GM06990 (cell line): ENCODE measurements at regions not wholly inside any gene's neighbourhood (a gene's known extent, or its start where the extent isn't known, plus 50 kb on each side); places are given as distances from the start of the nearest gene placed in this dataset.

Experiments
- DNase-seq: peaks from one replicate; pipeline ENCODE4 v3.0.0-alpha.2; 2011; ENCODE audit not compliant: insufficient read length; ENCODE audit errors: extremely low read depth
- H3K27me3 ChIP-seq: replicated peaks from 2 replicates; pipeline ENCODE4 v1.6.0; 2011; ENCODE audit warnings: low read length; ENCODE audit not compliant: control insufficient read depth, insufficient read depth
- H3K36me3 ChIP-seq: 2 replicates; pipeline ENCODE4 v1.5.1; 2011; ENCODE audit warnings: low read length; ENCODE audit not compliant: control insufficient read depth, insufficient read depth
- H3K4me3 ChIP-seq: replicated peaks from 2 replicates; pipeline ENCODE4 v1.5.1; 2011; ENCODE audit warnings: low read depth, mild to moderate bottlenecking, control low read depth, low read length
- TF ChIP-seq, protein P1 (sequence below): IDR thresholded peaks from 2 replicates; pipeline ENCODE4 v1.5.1; 2011; ENCODE audit warnings: low read length, control low read depth, mild to moderate bottlenecking, inconsistent platforms; ENCODE audit not compliant: insufficient read depth, poor library complexity, severe bottlenecking

DNA sequence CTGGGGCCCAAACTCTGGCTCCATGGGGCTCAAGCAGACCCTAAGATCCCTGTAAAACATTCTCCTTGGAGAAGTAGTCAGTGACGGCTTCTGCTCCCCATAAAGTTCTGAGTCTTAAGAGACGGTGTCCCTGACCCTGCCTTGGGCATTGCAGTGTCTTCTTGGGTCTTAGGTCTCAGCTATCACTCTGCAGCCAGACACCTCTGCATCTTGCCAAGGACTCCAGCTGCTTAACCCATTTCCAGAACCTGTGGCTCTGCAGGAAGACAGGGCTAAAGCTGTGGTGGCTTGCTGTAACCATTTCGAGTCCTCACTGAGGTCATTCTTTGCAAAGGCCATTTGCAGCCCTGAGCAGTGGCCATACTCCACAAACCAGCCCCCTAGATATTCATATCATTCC lies 337.1 kb upstream of the ZMIZ1 start:
- no peaks in the 10 kb centered on the region for H3K36me3 ChIP-seq
- TF ChIP-seq, protein P1, sequence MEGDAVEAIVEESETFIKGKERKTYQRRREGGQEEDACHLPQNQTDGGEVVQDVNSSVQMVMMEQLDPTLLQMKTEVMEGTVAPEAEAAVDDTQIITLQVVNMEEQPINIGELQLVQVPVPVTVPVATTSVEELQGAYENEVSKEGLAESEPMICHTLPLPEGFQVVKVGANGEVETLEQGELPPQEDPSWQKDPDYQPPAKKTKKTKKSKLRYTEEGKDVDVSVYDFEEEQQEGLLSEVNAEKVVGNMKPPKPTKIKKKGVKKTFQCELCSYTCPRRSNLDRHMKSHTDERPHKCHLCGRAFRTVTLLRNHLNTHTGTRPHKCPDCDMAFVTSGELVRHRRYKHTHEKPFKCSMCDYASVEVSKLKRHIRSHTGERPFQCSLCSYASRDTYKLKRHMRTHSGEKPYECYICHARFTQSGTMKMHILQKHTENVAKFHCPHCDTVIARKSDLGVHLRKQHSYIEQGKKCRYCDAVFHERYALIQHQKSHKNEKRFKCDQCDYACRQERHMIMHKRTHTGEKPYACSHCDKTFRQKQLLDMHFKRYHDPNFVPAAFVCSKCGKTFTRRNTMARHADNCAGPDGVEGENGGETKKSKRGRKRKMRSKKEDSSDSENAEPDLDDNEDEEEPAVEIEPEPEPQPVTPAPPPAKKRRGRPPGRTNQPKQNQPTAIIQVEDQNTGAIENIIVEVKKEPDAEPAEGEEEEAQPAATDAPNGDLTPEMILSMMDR = no peak
- no peak for DNase-seq
- no peak overlapping the region for H3K4me3 ChIP-seq
- H3K27me3 ChIP-seq = no peaks in the 10 kb centered on the region; the same call in none of the 2 replicates

- Histone ChIP-seq H3K27me3 (no peaks in the 10 kb centered on the region; the same call in none of the 2 replicates), H3K36me3 (no peaks in the 10 kb centered on the region), H3K4me3 (no peak overlapping the region)
- no peak for DNase-seq
- TF ChIP-seq, protein P1 = no peak
These were observed 336.4 kb upstream of the ZMIZ1 start for GRCh38 chr10:78732381-78732780.

- Histone ChIP-seq H3K4me3 (no peak overlapping the region), H3K36me3 (no peaks in the 10 kb centered on the region), H3K27me3 (no peaks in the 10 kb centered on the region; the same call in none of the 2 replicates)
- TF ChIP-seq, protein P1 = no peak
- no peak for DNase-seq
These were observed 331.7 kb upstream of the ZMIZ1 start for GRCh38 chr10:78736926-78737630.

DNA sequence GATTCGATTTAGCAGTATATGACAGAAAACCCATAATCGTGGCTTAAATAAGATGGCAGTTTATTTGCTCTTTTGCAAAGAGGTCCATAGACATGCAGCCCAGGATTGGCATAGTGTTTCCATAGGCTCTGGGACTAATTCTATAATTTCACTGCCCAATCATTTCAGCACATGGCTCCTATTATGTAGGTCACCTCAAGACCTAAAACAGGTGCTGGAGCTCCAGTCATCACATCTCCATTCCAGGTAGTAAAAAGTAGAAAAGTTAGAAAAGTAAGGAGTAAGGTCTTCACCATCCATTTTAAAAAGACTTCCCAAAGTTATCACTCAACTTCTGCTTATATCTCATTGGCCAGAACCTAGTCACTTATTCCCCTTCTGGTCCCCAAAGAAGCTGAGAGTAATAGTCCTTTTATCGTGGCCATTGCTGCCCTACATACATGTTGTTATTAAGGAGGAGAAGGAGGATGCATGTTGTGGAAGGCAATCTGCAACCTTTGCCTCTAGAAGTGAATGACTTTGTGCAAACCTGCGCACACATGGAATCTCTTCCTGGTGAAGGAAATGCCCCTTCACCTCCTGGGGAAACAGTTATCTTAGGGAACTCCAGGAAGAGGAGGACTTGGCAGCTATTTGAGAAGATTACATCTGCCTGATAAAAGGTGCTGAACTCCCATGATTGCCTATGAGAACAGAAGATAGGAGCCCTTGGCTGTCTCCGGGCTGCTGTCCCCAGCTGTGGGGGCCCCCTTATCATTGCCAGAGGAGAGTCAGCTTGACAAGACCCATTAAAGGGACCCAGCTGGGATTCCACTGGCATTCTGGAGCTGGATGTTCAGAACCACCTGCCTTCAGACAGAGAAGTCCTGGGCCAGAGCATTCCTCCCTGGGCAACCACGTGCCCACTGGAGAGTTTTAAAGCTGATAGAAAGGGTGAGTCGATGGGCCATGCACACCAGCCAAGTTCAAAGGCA lies 330.6 kb upstream of the ZMIZ1 start:
- H3K27me3 ChIP-seq = peaks cover 2% of the 10 kb centered on the region
- TF ChIP-seq, protein P1 = no peak
- no peak overlapping the region for H3K4me3 ChIP-seq
- no peak for DNase-seq
- no peaks in the 10 kb centered on the region for H3K36me3 ChIP-seq

- Histone ChIP-seq H3K27me3 (peaks cover 2% of the 10 kb centered on the region), H3K4me3 (no peak overlapping the region), H3K36me3 (no peaks in the 10 kb centered on the region)
- TF ChIP-seq, protein P1 = no peak
- DNase-seq = no peak
These were observed 329.9 kb upstream of the ZMIZ1 start for GRCh38 chr10:78738861-78739260.
